GM12878 (cell line): ENCODE measurements at regions not wholly inside any gene's neighbourhood (a gene's known extent, or its start where the extent isn't known, plus 50 kb on each side); places are given as distances from the start of the nearest gene placed in this dataset.

Experiments used
- ATAC-seq: fragments of 200-7000 bp; cut with Tn5 transposase; 3 replicates; pipeline ENCODE4 v1.9.1; 2020; ENCODE audit warnings: mild to moderate bottlenecking, moderate library complexity
- BruUV-seq: library from RNA; stranded (reverse); fragments of 400-500 nt; replicated peaks from 2 replicates; lab custom pipeline; 2021; lab: Mats Ljungman, UMichigan
- CTCF ChIA-PET: fragments of 300-600 bp; sonication (Branson Sonifier 250); formaldehyde crosslinking; extraction: SDS; loops from one replicate; lab custom pipeline; 2021; ENCODE audit warnings: inconsistent platforms; lab: Yijun Ruan, JAX
- POLR2A ChIA-PET: fragments of 350-600 bp; formaldehyde crosslinking; extraction: SDS; loops from one replicate; lab custom pipeline; 2021; ENCODE audit warnings: inconsistent platforms; lab: Charles Lee
- RAD21 ChIA-PET: fragments of 300-600 bp; sonication (Branson Sonifier 250); formaldehyde crosslinking; loops from one replicate; lab custom pipeline; 2023; ENCODE audit warnings: antibody characterized with exemption; ENCODE audit not compliant: unreplicated experiment; lab: Charles Lee
- SMC1A ChIA-PET: fragments of 300-600 bp; sonication (Branson Sonifier 250); formaldehyde crosslinking; loops from one replicate; lab custom pipeline; 2023; ENCODE audit not compliant: unreplicated experiment, uncharacterized antibody; lab: Charles Lee
- DNase-seq: peaks from one replicate; pipeline ENCODE4 v3.0.0-alpha.2; 2011; ENCODE audit warnings: low read depth, low spot score
- FAIRE-seq: peaks from 3 replicates; lab custom pipeline; 2011; peaks lifted over from hg19 to GRCh38; lab: Jason Lieb, UNC
- H2AFZ ChIP-seq: 2 replicates; pipeline ENCODE4 v1.6.0; 2011; ENCODE audit warnings: low read depth, low read length, control low read depth; ENCODE audit not compliant: control insufficient read depth
- H3K27ac ChIP-seq: 2 replicates; pipeline ENCODE4 v1.5.1; 2011; ENCODE audit warnings: control low read depth; ENCODE audit not compliant: control insufficient read depth, insufficient read depth
- H3K27me3 ChIP-seq, 2 experiments: replicated peaks in 1 of 2; 2 replicates each; pipeline versions ENCODE4 v1.6.0 to v1.6.1; 2011; ENCODE audit warnings: low read length in 1 of 2; ENCODE audit not compliant: control insufficient read depth in 2 of 2, insufficient read depth in 2 of 2
- H3K36me3 ChIP-seq, 2 experiments: 2 replicates each; pipeline ENCODE4 v1.5.1; 2011; ENCODE audit warnings: low read length in 1 of 2; ENCODE audit not compliant: control insufficient read depth in 2 of 2, insufficient read depth in 2 of 2
- H3K4me1 ChIP-seq: 2 replicates; pipeline ENCODE4 v1.6.1; 2011; ENCODE audit warnings: mild to moderate bottlenecking, low read length, moderate library complexity, mixed read lengths; ENCODE audit not compliant: control insufficient read depth, insufficient read depth
- H3K4me2 ChIP-seq: 2 replicates; pipeline ENCODE4 v1.6.0; 2011; ENCODE audit warnings: control low read depth; ENCODE audit not compliant: control insufficient read depth, insufficient read depth
- H3K4me3 ChIP-seq: fragments of 200-600 bp; sonication (generic); 2 replicates; pipeline ENCODE4 v1.5.1; 2016
- H3K79me2 ChIP-seq: 2 replicates; pipeline ENCODE4 v1.6.0; 2011; ENCODE audit warnings: low read length; ENCODE audit not compliant: control insufficient read depth, insufficient read depth
- H3K9ac ChIP-seq: 2 replicates; pipeline ENCODE4 v1.8.0; 2011; ENCODE audit warnings: low read length, control low read depth, mixed read lengths; ENCODE audit not compliant: control insufficient read depth, insufficient read depth
- H3K9me3 ChIP-seq: replicated peaks from 3 replicates; pipeline ENCODE4 v1.5.1; 2011; ENCODE audit warnings: mild to moderate bottlenecking, low read length; ENCODE audit not compliant: control insufficient read depth, insufficient read depth
- H4K20me1 ChIP-seq: 2 replicates; pipeline ENCODE4 v1.6.0; 2011; ENCODE audit not compliant: control insufficient read depth, insufficient read depth
- ASH2L ChIP-seq: fragments of 300-600, 200-600 bp; sonication (generic); IDR thresholded peaks from 2 replicates; pipeline ENCODE4 v1.6.1; 2017; ENCODE audit warnings: low read depth, mild to moderate bottlenecking, borderline replicate concordance
- ATF2 ChIP-seq: IDR thresholded peaks from 2 replicates; pipeline ENCODE4 v1.6.1; 2012; ENCODE audit warnings: low read length, inconsistent platforms
- ATF7 ChIP-seq: fragments of 450-650 bp; IDR thresholded peaks from 2 replicates; pipeline ENCODE4 v1.6.1; 2016; ENCODE audit warnings: low read depth, mild to moderate bottlenecking
- CEBPB ChIP-seq, 2 experiments: fragments of 150-350 bp in 1 of 2; IDR thresholded peaks; 2 replicates each; pipeline ENCODE4 v1.6.1; 2012 to 2014; ENCODE audit warnings: low read depth in 2 of 2, low read length in 2 of 2, borderline replicate concordance in 1 of 2, inconsistent platforms in 1 of 2
- MYC ChIP-seq: IDR thresholded peaks from 2 replicates; pipeline ENCODE4 v1.6.1; 2011; ENCODE audit warnings: mild to moderate bottlenecking, low read length, moderate library complexity, inconsistent platforms; ENCODE audit not compliant: insufficient read depth, insufficient replicate concordance, insufficient read length, severe bottlenecking
- PML ChIP-seq: IDR thresholded peaks from 2 replicates; pipeline ENCODE4 v1.6.1; 2012; ENCODE audit warnings: low read length, inconsistent platforms
- RCOR1 ChIP-seq: conservative IDR thresholded peaks from 2 replicates; pipeline ENCODE4 v1.6.1; 2012; ENCODE audit warnings: low read depth, low read length, improper control_type of control experiment
- SIN3A ChIP-seq: IDR thresholded peaks from 2 replicates; pipeline ENCODE4 v1.6.1; 2012; ENCODE audit warnings: low read depth, low read length, improper control_type of control experiment
- SMARCA5 ChIP-seq: fragments of 450-650 bp; IDR thresholded peaks from 2 replicates; pipeline ENCODE4 v1.6.1; 2017; ENCODE audit warnings: mild to moderate bottlenecking
- STAT3 ChIP-seq: IDR thresholded peaks from 2 replicates; pipeline ENCODE4 v1.6.1; 2011; ENCODE audit warnings: low read depth, low read length, improper control_type of control experiment
- TBL1XR1 ChIP-seq: IDR thresholded peaks from 2 replicates; pipeline ENCODE4 v1.6.1; 2012; ENCODE audit warnings: low read depth, low read length, improper control_type of control experiment
- ZSCAN29 ChIP-seq: fragments of 450-650 bp; IDR thresholded peaks from 2 replicates; pipeline ENCODE4 v1.6.1; 2017; ENCODE audit warnings: mild to moderate bottlenecking, moderate library complexity
- WGBS: methylation state at CpG from one replicate; pipeline ENCODE4 v1.1.6; 2016; ENCODE audit warnings: low lambda C conversion rate; ENCODE audit not compliant: insufficient replicate concordance, insufficient coverage; ENCODE audit errors: missing lambda C conversion rate; 5-methylcytosine and 5-hydroxymethylcytosine counted together
- in situ Hi-C: fragments of 300-500 bp; cut with MboI; formaldehyde crosslinking; loops from 9 replicates; pipeline ENCODE4 v1.14.3; 2018; ENCODE audit warnings: mixed read lengths
- intact Hi-C: fragments of 100-400 bp; cut with micrococcal nuclease; formaldehyde crosslinking; loops from one replicate; pipeline ENCODE4 v1.14.2; 2022; ENCODE audit not compliant: unreplicated experiment

- no peak overlapping the region for H3K4me2 ChIP-seq
- SMC1A ChIA-PET, result interaction anchor here (0.6 kb wide), 1 partner anchor 532 kb away, joined by 3 read pairs; no protein-coding TSS in a partner anchor
- FAIRE-seq (no peak), ATAC-seq (no peak), DNase-seq (no peak)
- no peak overlapping the region for H3K27ac ChIP-seq
- in situ Hi-C loops (no loop called here), intact Hi-C loops (no loop called here)
- RAD21 ChIA-PET, result no interaction called here
- TF ChIP-seq RCOR1 (no peak), ASH2L (no peak), PML (no peak), ZSCAN29 (no peak), SMARCA5 (no peak), SIN3A (no peak), ATF2 (no peak), CEBPB (IDR thresholded peaks at IDR 0.05; ENCODE audit: borderline replicate concordance in 1 of 2, low read depth in 2 of 2, low read length in 2 of 2) (no peak), MYC (no peak), ATF7 (no peak), TBL1XR1 (no peak), STAT3 (no peak)
- POLR2A ChIA-PET, result no interaction called here
- H3K36me3 ChIP-seq, result no peaks in the 10 kb centered on the region
- no peaks in the 10 kb centered on the region for H4K20me1 ChIP-seq
- H3K9me3 ChIP-seq, result no peaks in the 10 kb centered on the region
- H3K4me1 ChIP-seq, result no peaks in the 10 kb centered on the region
- H3K27me3 ChIP-seq, result no peaks in the 10 kb centered on the region
- H3K4me3 ChIP-seq, result no peak overlapping the region
- H3K9ac ChIP-seq, result no peak overlapping the region
- no peaks in the 10 kb centered on the region for H3K79me2 ChIP-seq
- CTCF ChIA-PET, result no interaction called here
- no TSS peak for BruUV-seq
- no peak overlapping the region for H2AFZ ChIP-seq
- WGBS, result 33% methylated on average over 3 of the region's 3 CpGs
Observed at GRCh38 chr12:88698471-88698870, 118.2 kb upstream of the KITLG start.
